ENCODE measurements at regions not wholly inside any gene's neighbourhood (a gene's known extent, or its start where the extent isn't known, plus 50 kb on each side); places are given as distances from the start of the nearest gene placed in this dataset.

GRCh38 chr6:74956559-74957428 is 249.1 kb downstream of the COL12A1 start:
- Histone ChIP-seq H3K27me3 (no peaks in the 10 kb centered on the region), H3K4me3 (no peak overlapping the region), H3K4me2 (no peak overlapping the region), H3K36me3 (no peaks in the 10 kb centered on the region), H3K9ac (no peak overlapping the region), H2AFZ (replicated peaks) (no peak overlapping the region), H3K79me2 (ENCODE audit: low read depth) (no peaks in the 10 kb centered on the region), H4K20me1 (ENCODE audit: low read depth) (no peaks in the 10 kb centered on the region), H3K27ac (no peak overlapping the region), H3K9me3 (ENCODE audit: low read depth) (no peaks in the 10 kb centered on the region), H3K4me1 (no peaks in the 10 kb centered on the region), H3F3A (ENCODE audit: low read depth) (no peaks in the 10 kb centered on the region)
- Mint-ChIP-seq H3K27ac (no peak overlapping the region), H3K4me1 (no peaks in the 10 kb centered on the region), H3K27me3 (ENCODE audit: insufficient read depth, low read depth) (no peaks in the 10 kb centered on the region), H3K9me3 (peaks cover 2% of the 10 kb centered on the region), H3K36me3 (no peaks in the 10 kb centered on the region), H3K4me3 (no peak overlapping the region)
- TF ChIP-seq CTCF (IDR thresholded peaks at IDR 0.05) (no peak), EZH2phosphoT487 (IDR thresholded peaks at IDR 0.05) (no peak), EZH2 (IDR thresholded peaks at IDR 0.05) (no peak)
- no peak for DNase-seq (ENCODE audit: low spot score)

- Mint-ChIP-seq H3K9me3 (peaks cover 2% of the 10 kb centered on the region), H3K27me3 (ENCODE audit: insufficient read depth, low read depth) (no peaks in the 10 kb centered on the region), H3K27ac (no peak overlapping the region), H3K4me3 (no peak overlapping the region), H3K36me3 (no peaks in the 10 kb centered on the region), H3K4me1 (no peaks in the 10 kb centered on the region)
- Histone ChIP-seq H3K27ac (no peak overlapping the region), H3K27me3 (no peaks in the 10 kb centered on the region), H3K4me2 (no peak overlapping the region), H3K36me3 (no peaks in the 10 kb centered on the region), H3K9me3 (ENCODE audit: low read depth) (no peaks in the 10 kb centered on the region), H3K9ac (no peak overlapping the region), H3K79me2 (ENCODE audit: low read depth) (no peaks in the 10 kb centered on the region), H4K20me1 (ENCODE audit: low read depth) (no peaks in the 10 kb centered on the region), H2AFZ (replicated peaks) (no peak overlapping the region), H3F3A (ENCODE audit: low read depth) (no peaks in the 10 kb centered on the region), H3K4me1 (no peaks in the 10 kb centered on the region), H3K4me3 (no peak overlapping the region)
- TF ChIP-seq EZH2 (IDR thresholded peaks at IDR 0.05): no peak
- no peak for DNase-seq (ENCODE audit: low spot score)
Observed at GRCh38 chr6:74953708-74954107, 252.1 kb downstream of the COL12A1 start.

- DNase-seq (ENCODE audit: low spot score): no peak
- Mint-ChIP-seq H3K36me3 (no peaks in the 10 kb centered on the region), H3K27ac (no peak overlapping the region), H3K27me3 (ENCODE audit: insufficient read depth, low read depth) (no peaks in the 10 kb centered on the region), H3K4me1 (no peaks in the 10 kb centered on the region), H3K4me3 (no peak overlapping the region), H3K9me3 (no peaks in the 10 kb centered on the region)
- H3K9me3 ChIP-seq (ENCODE audit: low read depth): no peaks in the 10 kb centered on the region
- H3F3A ChIP-seq (ENCODE audit: low read depth): no peaks in the 10 kb centered on the region
- H3K4me2 ChIP-seq: no peak overlapping the region
- H3K4me1 ChIP-seq: peaks cover 6% of the 10 kb centered on the region
- no peak overlapping the region for H3K4me3 ChIP-seq
- no peaks in the 10 kb centered on the region for H3K79me2 ChIP-seq (ENCODE audit: low read depth)
- TF ChIP-seq EZH2 (IDR thresholded peaks at IDR 0.05) (no peak), CTCF (IDR thresholded peaks at IDR 0.05) (no peak)
- no peak overlapping the region for H2AFZ ChIP-seq (replicated peaks)
- no peak overlapping the region for H3K9ac ChIP-seq
- H3K36me3 ChIP-seq: no peaks in the 10 kb centered on the region
- H3K27me3 ChIP-seq: no peaks in the 10 kb centered on the region
- no peaks in the 10 kb centered on the region for H4K20me1 ChIP-seq (ENCODE audit: low read depth)
- H3K27ac ChIP-seq: no peak overlapping the region
Observed at GRCh38 chr6:74946961-74947360, 258.9 kb downstream of the COL12A1 start.

- Histone ChIP-seq H3K36me3 (no peaks in the 10 kb centered on the region), H3K4me2 (no peak overlapping the region), H3K27me3 (no peaks in the 10 kb centered on the region), H3K4me3 (no peak overlapping the region), H3K9me3 (ENCODE audit: low read depth) (no peaks in the 10 kb centered on the region), H3K79me2 (ENCODE audit: low read depth) (no peaks in the 10 kb centered on the region), H2AFZ (replicated peaks) (no peak overlapping the region), H3K27ac (no peak overlapping the region), H3F3A (ENCODE audit: low read depth) (no peaks in the 10 kb centered on the region), H3K9ac (no peak overlapping the region), H3K4me1 (peaks cover 6% of the 10 kb centered on the region), H4K20me1 (ENCODE audit: low read depth) (no peaks in the 10 kb centered on the region)
- Mint-ChIP-seq H3K9me3 (no peaks in the 10 kb centered on the region), H3K27me3 (ENCODE audit: insufficient read depth, low read depth) (no peaks in the 10 kb centered on the region), H3K36me3 (no peaks in the 10 kb centered on the region), H3K27ac (no peak overlapping the region), H3K4me3 (no peak overlapping the region), H3K4me1 (no peaks in the 10 kb centered on the region)
- no peak for DNase-seq (ENCODE audit: low spot score)
- TF ChIP-seq CTCF (IDR thresholded peaks at IDR 0.05) (no peak), EZH2phosphoT487 (IDR thresholded peaks at IDR 0.05) (no peak), EZH2 (IDR thresholded peaks at IDR 0.05) (no peak)
Observed at GRCh38 chr6:74942130-74942529, 263.7 kb downstream of the COL12A1 start.
